SH-SY5Y (cell line): ENCODE measurements at regions not wholly inside any gene's neighbourhood (a gene's known extent, or its start where the extent isn't known, plus 50 kb on each side); places are given as distances from the start of the nearest gene placed in this dataset.

Experiments used
- GATA2 ChIP-seq: IDR thresholded peaks from 2 replicates; pipeline ENCODE4 v1.6.1; 2011; ENCODE audit warnings: mild to moderate bottlenecking, low read depth, low read length
- GATA3 ChIP-seq: IDR thresholded peaks from 2 replicates; pipeline ENCODE4 v1.6.1; 2011; ENCODE audit warnings: low read depth, mild to moderate bottlenecking, low read length, moderate library complexity

DNA sequence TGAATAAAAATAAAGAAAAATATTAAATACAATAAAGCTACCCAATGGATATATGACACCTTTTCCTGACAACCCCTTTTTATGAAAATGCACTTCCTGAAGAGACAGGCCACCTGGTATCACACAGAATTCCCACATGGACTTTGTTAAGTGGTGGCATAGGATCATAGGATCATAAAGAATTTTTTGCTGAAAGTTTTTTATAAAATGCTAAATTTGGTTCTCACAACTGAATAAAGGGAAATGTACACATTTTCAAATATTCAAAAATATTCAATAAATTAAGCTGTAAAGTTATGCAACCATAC lies 102.5 kb upstream of the ROBO1 start:
- no peak for TF ChIP-seq GATA2
- TF ChIP-seq GATA3 = no peak
